Stimulated activated CD4-positive, alpha-beta T cell treated with anti-CD3 and anti-CD28 coated beads, Interleukin-1b, Interleukin-23, amount 100 ng/mL, for 24 hours (primary cell): ENCODE measurements at regions not wholly inside any gene's neighbourhood (a gene's known extent, or its start where the extent isn't known, plus 50 kb on each side); places are given as distances from the start of the nearest gene placed in this dataset.
"Not testable (repeated sequence)": the region's sequence is repeated elsewhere in the genome, so short reads cannot be mapped to it uniquely, and the experiment has no call there.

Experiments used
- DNase-seq, 4 experiments: peaks; one replicate each; pipeline ENCODE4 v3.0.0-alpha.2; 2020; ENCODE audit warnings: low read depth in 4 of 4, low spot score in 1 of 4

GRCh38 chr2:95725677-95726076 lies 133.9 kb downstream of the TRIM43 start:
- not testable (repeated sequence) for DNase-seq

GRCh38 chr2:95727420-95727819 lies 135.6 kb downstream of the TRIM43 start:
- DNase-seq = not testable (repeated sequence)

DNA sequence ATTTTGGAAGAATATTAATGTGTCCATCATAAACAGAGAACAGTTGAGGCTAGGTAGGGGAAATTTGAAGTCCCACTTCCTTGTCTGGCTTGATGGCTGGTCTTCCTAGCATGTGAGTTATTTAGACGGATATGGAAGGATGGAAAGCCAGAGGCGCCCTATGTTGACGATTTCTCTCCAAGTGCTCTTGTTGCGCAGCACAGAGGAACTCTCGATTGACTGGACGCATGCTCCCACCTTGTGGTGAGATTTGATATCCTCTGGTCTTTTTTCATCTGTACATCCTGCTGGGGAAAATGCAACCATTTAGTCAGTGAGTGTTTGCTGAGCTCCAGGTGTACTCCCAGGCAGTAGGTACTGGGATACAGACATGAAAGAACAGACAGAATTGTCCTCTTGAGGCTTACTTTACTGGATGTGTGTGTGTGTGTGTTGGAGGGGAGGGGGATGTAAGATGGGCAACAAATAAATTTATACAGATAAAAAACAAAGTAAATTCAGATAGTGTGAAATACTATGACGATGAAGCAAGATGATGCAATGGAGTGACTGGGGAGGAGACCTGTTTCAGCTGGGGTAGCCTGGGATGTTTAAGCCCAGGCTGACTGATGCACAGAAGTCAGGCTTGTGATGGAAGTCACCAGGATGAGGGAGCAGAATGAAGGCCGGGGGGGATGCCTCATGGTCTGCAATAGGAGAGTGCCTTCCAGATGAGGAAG lies 137.2 kb downstream of the TRIM43 start:
- peak in 1 of 4 experiments; percentile 3 for DNase-seq

GRCh38 chr2:95729597-95729955 lies 137.8 kb downstream of the TRIM43 start:
- no peak for DNase-seq

GRCh38 chr2:95730813-95731212 lies 139.0 kb downstream of the TRIM43 start:
- no peak for DNase-seq

GRCh38 chr2:95734976-95735890 lies 143.4 kb downstream of the TRIM43 start:
- DNase-seq = no peak

DNA sequence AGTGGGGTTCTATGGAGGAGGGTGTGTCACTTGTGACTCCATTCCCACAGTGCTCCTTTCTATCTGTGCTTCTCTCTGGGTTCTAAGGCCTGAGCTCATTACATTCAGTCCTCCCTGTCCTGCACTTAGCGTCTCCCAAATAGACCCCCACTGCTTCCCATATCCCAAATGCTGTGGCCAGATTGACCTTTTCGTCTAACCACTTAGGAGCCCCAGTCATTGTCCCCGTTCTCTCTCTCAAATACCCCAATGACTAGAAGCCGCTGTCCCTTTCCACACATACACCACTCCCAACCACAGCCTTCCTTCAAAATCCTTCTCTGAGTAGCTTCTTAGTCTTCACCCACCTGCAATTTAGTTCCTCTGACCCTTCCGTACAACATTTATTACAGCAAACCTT lies 146.5 kb downstream of the TRIM43 start:
- DNase-seq = no peak

GRCh38 chr2:95752126-95752525 lies 160.3 kb downstream of the TRIM43 start:
- not testable (repeated sequence) for DNase-seq

- DNase-seq = not testable (repeated sequence)
Measured at GRCh38 chr2:95753812-95754211, 162.0 kb downstream of the TRIM43 start.

- DNase-seq = not testable (repeated sequence)
Measured at GRCh38 chr2:95754213-95754612, 162.4 kb downstream of the TRIM43 start.

- not testable (repeated sequence) for DNase-seq
Measured at GRCh38 chr2:95754819-95755563, 163.2 kb downstream of the TRIM43 start.

DNA sequence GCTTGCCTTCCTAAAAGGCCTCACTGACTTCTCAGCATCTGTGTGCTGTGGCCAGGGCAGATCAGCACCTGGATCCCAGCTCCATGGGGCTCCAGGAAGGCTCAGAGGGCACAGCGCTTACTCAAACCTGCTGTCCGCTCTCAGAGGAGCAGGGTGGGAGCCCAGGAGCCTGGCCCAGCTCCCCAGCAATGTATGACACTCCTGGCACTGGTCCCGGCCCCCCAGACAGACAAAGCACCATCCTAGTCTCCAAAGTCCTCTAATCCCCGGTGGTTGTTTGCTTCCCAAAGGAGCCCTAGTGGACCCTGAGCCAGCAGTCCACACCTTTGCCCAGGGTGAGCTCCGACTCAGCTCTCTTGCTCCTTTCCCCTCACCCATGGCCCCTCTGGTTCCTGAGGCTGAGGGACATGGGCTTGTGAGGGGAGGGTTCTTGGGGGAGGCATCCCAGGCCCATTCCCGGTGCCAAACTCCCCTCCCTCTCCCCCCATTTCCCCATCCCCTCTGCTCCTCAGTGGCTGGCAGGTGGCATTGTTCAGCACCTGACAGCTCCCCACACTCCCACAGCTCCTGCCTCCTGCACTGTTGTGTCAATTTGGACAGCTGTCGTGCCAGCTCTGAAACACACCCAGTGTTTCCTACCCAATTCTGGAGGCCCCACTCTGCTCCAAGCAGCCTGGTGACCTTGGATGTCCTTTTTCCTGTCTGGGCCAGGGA lies 164.3 kb downstream of the TRIM43 start:
- DNase-seq = not testable (repeated sequence)

- no peak for DNase-seq
Measured at GRCh38 chr2:95757988-95758387, 166.2 kb downstream of the TRIM43 start.

GRCh38 chr2:95759481-95760246 lies 167.9 kb downstream of the TRIM43 start:
- DNase-seq = no peak

- DNase-seq = no peak
Measured at GRCh38 chr2:95760806-95761525, 169.2 kb downstream of the TRIM43 start.

DNA sequence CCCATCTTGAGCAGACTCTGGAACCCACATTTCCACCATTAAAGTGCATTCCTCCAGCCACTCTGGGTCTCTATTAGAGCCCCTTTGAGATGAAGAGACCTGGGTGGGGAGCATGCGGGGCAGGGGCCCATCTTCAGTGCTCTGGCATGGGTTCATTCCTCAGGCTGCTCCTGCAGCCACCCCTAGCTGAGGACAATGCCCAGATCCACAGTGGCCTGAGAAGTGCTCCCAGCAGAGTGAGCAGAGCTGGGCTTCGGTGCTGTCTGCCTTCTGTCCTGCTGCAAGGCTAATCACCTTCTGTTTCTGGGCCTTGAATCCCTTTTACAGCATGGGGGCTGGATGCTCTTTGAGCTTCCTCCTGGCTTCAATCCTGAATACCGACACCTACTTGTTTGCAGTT lies 169.8 kb downstream of the TRIM43 start:
- DNase-seq = no peak

- not testable (repeated sequence) for DNase-seq
Measured at GRCh38 chr2:95762023-95763021, 170.5 kb downstream of the TRIM43 start.

- DNase-seq = not testable (repeated sequence)
Measured at GRCh38 chr2:95763074-95763473, 171.3 kb downstream of the TRIM43 start.
